NCI-H2107 treated with DMSO at 0.1 percent for 48 hours (cell line): ENCODE measurements at regions not wholly inside any gene's neighbourhood (a gene's known extent, or its start where the extent isn't known, plus 50 kb on each side); places are given as distances from the start of the nearest gene placed in this dataset.

Experiments
- DNase-seq: peaks from one replicate; lab custom pipeline; 2025; ENCODE audit not compliant: unreplicated experiment; lab: John Stamatoyannopoulos, UW

GRCh38 chr19:28402701-28403290, 810.2 kb downstream of the UQCRFS1 start:
- DNase-seq = no peak

GRCh38 chr19:28401739-28402424, 811.1 kb downstream of the UQCRFS1 start:
- DNase-seq = no peak

DNA sequence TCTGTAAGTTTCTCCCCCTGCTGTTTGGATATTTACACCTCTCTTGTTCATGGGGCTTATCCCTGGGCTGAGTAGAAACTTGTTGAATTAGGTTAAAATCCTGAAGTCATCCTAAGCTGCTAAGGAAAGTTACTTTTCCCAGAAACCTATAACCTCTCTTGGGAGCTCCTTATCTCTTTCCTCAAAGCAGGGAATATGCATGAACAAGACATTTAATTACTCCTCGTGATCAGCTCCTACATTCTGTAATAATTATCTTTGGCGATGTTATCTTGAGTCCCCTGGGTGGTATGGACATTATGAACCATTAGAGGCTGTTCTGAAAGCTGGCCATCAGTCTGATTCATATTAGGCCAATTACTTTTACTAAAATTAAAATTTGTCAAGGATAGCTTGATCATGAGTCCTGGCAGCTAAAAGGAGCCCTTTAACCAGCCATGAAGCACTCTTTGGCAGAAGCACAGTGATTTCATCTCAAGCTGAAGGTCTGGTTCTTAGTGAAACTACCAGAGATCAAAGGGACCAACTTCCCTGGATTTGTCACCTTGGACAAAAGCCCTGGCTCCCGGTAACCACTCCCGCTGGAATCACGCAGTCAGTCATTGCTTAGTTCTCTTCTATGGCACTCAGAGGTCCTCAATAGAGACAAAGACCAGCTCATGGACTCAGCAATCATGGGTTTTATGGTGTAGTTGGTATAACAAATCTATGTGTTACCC, 811.8 kb downstream of the UQCRFS1 start:
- DNase-seq = no peak

DNA sequence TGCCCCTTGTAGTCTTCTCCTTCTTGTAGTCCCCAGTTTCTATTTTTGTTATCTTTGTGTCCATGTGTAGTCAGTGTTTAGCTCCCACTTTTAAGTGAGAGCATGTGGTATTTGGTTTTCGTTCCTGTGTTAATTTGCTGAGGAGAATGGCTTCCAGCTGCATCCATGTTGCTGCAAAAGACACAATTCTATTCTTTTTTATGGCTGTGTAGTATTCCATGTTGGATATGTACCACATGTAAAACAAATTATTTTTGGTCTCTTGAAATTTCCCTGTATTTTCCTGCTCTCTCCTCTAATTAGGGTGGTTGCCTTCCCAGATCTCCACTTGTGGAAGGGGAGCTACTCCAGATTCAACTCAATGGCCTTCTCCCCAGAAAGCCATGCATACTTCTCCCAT, 813.8 kb downstream of the UQCRFS1 start:
- no peak for DNase-seq

- DNase-seq = no peak
Measured at GRCh38 chr19:28397800-28398199, 815.2 kb downstream of the UQCRFS1 start.

GRCh38 chr19:28397306-28397705, 815.6 kb downstream of the UQCRFS1 start:
- no peak for DNase-seq

GRCh38 chr19:28396287-28396831, 816.6 kb downstream of the UQCRFS1 start:
- DNase-seq = no peak

DNA sequence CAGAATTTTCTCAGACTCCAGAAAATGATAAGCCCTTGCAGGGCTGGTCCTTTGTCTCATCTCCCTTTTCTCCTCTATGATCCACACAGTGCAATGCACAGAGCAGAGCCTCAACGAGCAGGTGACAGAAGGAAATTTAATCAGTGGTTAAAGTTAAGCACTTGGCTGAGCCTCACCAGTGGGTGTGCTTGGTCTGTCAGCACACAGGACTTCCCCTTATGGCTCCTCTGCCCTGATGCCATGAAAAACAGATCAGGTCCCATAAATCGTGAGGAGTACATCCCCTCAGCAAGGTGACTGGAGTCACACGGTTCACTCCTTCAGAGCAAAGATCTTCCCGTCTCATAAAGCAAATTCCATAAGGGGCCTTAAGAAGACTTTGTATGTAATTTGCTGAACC, 818.2 kb downstream of the UQCRFS1 start:
- no peak for DNase-seq

GRCh38 chr19:28393574-28394336, 819.2 kb downstream of the UQCRFS1 start:
- DNase-seq = no peak

- DNase-seq = no peak
Measured at GRCh38 chr19:28388988-28389387, 824.0 kb downstream of the UQCRFS1 start.

- DNase-seq = no peak
Measured at GRCh38 chr19:28387507-28387906, 825.4 kb downstream of the UQCRFS1 start.

GRCh38 chr19:28386470-28386869, 826.5 kb downstream of the UQCRFS1 start:
- DNase-seq = no peak

GRCh38 chr19:28386066-28386465, 826.9 kb downstream of the UQCRFS1 start:
- no peak for DNase-seq

- DNase-seq = no peak
Measured at GRCh38 chr19:28377077-28377476, 835.9 kb downstream of the UQCRFS1 start.

- DNase-seq = no peak
Measured at GRCh38 chr19:28374971-28375370, 838.0 kb downstream of the UQCRFS1 start.

DNA sequence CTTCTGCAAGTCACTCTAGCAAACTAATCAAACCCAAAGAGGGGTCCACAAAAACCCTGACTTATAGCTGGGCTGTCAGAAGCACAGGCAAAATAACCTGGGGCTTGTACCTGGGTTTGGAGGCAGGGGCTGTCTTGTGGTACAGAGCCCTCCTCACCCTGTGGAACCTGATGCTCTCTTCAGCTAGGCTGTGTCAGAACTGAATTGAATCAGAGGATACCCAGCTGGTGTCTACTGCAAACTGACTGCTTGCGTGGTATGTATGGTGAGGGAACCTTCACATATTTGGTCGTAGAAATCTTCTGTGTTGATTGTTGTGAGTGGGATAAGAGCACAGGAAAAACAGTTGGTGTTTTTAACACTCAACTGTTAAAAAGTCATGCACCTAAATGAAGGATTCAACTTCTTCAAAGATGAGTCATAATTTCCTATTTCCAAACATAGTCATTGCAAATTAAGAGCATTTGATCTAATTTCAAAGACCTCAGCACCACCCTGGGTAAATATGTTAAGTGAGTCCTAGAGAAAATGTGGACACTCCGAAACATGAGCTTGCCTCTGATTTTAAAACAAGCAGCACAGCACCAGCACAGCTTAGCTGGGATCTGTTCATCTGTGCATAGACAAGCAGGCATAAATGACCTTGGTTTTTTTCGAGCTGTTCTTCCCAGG, 840.2 kb downstream of the UQCRFS1 start:
- no peak for DNase-seq

GRCh38 chr19:28367146-28367545, 845.8 kb downstream of the UQCRFS1 start:
- DNase-seq = no peak

- DNase-seq = no peak
Measured at GRCh38 chr19:28363254-28363653, 849.7 kb downstream of the UQCRFS1 start.

DNA sequence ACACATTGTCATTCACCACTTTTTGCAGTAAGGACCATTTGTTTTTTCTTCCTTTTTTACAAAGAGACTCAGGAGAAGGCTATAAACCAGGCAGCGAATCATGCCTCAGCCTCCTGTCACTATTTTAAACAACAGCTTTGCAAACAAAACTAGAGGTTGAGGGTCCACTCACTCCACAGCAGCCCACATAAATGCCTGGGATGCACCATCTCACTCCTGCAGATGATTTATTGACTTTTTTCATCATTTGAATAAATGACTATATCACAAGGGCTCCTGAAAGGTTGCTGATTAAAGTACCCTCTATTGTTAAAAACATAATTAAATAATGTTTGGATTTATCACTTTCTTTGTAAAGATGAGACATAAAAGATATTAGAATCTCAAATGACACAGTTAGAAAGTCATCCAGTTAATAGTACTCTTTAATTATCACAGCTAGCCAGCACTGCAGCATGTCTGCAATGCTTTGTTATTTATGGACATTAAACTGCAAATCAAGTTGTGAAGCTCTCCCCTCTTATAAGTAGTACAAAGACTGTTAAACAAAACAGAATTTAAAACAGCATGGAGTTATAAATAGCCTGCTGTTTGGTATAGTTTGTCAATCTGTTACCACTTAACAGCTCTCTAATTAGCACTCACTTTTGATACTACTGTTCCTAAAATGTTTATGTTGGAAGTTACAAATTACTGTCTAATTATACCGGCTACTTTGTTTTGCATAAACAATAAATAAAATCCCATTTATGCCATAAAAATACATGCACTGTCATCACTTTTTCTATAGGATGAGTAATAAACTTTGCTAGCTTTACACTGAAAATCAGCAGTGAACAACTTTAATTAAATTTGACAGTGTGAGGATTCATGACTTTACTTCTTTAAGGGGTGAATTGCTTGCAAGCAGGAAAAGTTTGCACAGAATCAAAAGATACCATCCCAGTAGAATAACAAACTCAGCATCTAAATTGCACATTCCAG, 853.2 kb downstream of the UQCRFS1 start:
- DNase-seq = no peak

DNA sequence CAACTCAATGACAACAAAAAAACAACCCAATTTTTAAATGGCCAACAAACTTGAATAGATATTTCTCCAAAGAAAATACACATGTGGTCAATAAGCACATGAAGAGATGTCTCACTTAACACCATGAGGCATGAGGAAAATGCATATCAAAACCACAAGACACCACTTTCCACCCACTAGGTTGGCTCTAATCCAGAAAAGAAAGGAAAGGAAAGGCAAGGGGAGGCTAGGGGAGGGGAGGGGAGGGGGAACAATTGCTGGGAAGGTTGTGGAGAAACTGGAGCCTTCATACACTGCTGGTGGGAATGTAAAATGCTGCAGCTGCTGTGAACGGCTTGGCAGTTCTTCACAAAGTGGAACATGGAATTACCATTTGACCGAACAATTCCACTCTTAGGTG, 854.3 kb downstream of the UQCRFS1 start:
- DNase-seq = no peak
